ENCODE measurements at regions not wholly inside any gene's neighbourhood (a gene's known extent, or its start where the extent isn't known, plus 50 kb on each side); places are given as distances from the start of the nearest gene placed in this dataset.
A peak's percentile ranks its signal among the peaks of the same experiment; 100 is the strongest.

DNA sequence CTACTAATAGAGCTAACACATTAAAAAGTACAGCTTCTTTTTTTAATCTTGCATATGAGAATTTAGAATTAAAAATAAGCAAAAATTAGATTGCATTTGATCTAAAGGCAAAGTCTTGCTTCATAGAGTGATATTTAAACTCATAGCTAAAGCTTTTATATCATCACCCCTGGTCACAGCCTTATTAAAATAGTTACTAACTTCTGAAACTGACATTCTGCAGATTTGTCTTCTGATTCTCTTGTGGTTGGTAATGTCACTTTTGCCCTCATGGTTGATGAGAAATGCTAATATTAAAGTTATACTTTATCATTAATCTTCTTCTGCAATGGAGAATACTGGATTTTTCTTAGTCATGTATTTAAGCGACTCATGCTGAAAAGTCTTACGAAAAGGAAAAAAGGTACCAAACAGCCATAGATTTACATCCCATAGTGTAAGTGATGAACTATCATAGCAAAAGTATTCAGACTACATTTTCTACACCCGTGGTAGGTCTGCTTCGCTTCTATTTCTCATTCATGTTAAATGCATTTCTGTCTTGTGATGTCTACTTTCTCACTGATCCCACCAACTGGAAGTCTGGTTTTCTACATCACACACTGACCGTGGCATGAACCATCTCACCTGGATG is 330.5 kb upstream of the B3GALT2 start:
- DNase-seq, result no peak

DNA sequence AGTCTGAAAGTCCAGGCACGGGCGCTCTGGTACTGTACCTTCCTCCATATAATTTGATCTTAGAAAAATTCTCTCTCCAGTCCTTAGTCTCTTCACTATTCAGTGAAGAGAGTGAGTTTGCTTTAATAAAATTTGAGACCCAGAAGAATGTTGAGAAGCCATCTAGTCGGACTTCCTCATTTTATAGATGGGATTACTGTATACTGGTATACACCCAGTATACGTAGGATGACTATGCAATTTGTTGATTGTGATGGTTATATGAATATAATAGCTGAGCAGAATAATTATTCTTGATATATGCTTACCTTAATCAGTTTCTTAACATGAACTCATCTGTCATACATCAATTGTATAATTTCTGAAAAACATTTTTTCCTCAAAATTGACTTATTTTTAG is 328.0 kb upstream of the B3GALT2 start:
- no peak for DNase-seq

- DNase-seq, result no peak
Observed at GRCh38 chr1:193513032-193513431, 326.6 kb upstream of the B3GALT2 start.

GRCh38 chr1:193504920-193505319 is 318.5 kb upstream of the B3GALT2 start:
- DNase-seq, result no peak

- DNase-seq, result no peak
Observed at GRCh38 chr1:193498088-193498655, 311.8 kb upstream of the B3GALT2 start.

GRCh38 chr1:193494368-193494767 is 308.0 kb upstream of the B3GALT2 start:
- no peak for DNase-seq

DNA sequence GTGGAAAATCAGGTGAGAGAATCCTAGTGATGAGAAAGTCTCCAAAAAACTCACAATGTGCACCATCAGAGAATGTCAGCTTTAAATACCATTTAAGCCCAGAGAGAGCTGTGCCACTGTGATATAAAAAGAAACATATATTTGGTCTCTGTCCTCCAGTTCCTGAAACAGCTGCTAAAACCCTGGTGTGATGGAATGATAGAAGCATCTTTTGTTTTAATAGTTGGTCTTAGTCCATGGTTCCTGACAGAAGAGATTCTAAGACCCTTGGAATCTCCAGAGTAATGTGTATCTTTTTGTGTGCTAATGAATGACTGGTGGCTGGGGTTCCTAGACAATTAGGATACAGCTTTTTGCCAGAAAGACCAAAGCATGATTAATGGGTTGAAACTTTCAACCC is 302.8 kb upstream of the B3GALT2 start:
- no peak for DNase-seq

DNA sequence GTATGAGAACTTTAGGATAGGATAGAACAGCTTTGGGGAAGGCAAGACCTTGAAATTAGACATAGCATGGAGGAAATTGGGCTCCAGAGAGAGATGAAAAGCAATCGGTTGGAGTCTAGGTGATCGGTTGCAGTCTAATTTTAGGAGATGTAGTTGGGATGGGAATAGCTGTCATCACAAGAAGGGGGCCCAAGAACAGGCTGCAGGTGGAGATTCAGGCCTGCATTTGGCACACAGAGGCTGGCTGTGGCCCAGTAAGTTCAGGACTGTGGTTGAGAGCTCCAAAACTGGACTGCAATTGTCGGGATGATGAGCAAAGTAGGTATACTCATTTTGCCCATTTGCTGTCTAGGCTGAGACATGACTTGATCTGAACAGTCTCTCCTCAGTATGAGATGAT is 301.3 kb upstream of the B3GALT2 start:
- no peak for DNase-seq

GRCh38 chr1:193486671-193487229 is 300.3 kb upstream of the B3GALT2 start:
- peak in 1 of 5 donors; percentile 43 for DNase-seq

DNA sequence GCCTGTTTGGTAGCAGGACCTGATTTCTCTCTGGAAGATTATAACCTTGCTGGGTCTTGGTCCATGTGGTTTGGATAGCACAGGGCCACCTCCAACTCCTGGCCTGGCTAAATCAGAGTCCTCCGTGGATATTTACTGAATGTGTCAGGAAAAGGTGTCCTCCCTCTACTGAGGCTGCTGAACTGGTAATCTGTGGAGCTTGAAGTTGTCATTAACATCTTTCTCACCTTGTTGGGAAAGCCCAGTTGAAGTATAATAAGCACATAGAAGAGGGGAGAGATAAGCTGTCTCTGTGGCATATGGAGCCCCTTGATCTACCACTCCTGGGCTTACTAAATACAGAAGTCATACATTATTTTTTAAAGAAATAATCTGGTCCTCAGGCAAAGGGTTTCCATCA is 294.3 kb upstream of the B3GALT2 start:
- DNase-seq, result no peak

DNA sequence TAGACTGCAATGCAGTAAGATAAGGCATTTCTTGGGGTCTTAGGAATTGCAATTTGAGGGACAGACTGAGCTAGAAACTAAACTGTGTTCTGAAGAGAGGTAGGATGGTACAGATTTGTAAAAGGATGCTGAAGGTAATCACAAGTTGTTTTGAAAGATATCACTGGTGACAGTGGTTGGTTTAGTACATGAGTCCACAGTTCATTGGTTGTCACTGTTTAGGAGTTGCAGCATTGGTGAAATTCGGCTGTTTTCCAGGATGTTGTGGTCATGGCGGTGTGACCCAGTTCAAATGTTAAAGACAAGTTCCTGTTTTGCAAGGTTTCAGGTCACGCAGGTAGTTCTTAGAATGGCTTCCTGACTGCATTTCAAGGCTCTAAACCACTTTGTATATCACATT is 292.8 kb upstream of the B3GALT2 start:
- DNase-seq, result peak; percentile 32 to 98 (median 62)

GRCh38 chr1:193476748-193477147 is 290.3 kb upstream of the B3GALT2 start:
- DNase-seq, result no peak

DNA sequence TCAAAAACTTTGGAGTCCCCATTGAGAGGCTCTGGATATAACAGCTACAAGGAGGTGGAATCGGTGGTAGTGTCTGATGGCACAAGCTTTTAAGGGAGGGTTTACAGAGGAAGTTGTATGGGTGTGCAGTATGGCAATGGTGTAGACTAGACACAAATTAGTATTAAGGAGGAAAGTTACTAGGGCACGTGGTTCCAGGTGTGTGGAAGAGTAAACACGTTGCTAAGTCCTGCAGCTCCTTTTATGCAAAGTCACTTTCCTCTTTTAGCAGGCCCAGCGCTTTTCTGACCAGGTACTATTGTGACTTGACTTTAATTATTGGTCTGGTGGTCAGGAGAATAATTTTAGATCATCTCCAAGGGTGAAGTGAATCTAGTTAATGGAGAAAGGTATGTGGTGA is 287.5 kb upstream of the B3GALT2 start:
- no peak for DNase-seq

DNA sequence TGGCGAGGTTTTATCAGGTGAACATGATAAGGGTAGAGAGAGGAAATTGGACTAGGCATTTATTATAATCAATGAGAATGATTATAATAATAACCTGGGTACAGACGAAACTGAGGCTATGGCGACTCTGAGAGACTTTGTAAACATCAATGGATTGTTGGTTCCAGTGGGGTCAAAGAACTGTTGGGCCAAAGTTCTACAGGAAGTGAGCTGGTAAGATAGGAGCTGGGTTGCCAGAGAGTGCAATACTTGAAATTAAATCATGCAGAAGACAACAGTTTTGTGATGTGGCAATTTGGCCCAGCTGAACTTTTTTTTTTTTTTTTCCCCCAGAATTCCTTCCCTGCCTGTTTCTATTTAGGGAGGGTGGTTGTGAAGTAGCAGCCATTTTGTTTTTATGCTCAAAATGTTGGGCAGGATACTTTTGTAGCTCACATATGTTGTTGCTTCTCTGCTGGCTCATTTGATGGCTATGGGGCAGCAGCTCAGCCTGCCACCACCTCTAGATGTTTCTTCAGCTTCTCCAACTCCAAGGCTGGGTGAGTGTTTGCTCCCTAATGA is 286.5 kb upstream of the B3GALT2 start:
- DNase-seq, result no peak

DNA sequence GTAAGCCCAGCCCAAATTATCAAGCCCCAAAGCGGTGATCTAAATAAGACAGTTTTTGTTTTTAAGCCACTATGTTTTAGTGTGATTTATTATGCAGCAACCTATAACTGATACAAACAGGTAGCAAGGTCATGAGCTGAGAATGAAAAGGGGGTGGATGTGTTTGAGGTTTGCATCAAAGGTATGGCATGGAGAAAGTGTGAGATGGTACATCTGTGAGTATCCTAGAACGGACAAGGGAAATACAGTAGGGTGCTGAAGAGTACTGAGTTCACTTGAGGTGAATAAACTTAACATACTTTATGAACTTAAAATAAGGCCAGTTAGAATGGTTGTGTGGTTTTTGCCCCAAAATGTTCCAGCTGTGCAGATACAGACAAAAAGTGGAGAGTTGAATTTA is 286.0 kb upstream of the B3GALT2 start:
- DNase-seq, result no peak

DNA sequence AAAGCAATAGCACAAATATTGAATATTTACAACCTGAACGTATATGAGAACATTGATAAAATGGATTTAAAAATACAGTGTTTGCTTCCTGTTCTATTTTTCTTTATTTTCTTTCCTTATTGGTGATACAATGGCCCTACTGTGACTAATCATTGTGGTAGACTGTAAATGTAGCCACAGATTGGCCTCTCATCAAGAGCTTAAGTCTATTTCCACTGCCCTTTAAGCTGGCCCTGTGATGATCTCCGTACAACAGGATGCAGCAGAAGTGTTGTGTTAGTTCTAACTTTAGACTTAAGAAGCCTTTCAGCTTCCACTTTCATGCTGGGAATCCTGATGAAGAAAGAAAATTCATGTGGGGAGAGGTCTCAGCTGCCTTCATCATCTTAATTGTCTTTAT is 285.6 kb upstream of the B3GALT2 start:
- DNase-seq, result no peak

- no peak for DNase-seq
Observed at GRCh38 chr1:193463326-193463932, 277.0 kb upstream of the B3GALT2 start.

DNA sequence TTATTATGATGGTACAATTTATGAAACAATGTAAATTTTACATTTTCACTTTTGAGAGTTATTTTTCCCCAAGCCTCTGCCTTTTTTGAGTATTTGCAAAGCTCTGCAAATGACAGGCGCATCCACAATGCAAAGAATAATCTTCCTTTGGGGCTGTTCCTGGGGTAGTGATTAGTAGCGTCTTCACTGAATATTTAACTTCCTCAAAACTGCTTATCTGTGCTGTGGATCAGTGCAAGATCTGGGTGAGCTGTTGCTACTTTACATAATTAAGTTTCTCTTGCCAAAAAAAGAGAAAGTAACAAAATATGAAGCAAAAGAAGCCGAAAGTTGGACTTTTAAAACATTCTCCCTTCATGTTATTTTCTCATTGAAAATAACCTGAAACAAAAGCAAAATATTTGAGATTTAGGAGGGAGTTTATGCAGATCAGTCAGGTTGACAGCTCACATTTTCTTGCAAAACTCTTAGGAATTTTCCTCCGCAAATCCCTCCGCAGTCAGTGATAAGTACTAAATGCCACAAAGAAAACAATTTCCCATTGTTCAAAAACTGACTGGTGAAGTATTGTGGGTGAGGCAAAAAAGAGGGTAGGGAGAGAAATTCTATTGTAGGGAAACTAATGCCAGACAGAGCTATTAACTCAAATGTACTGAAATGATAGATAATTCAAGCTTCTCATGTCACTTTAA is 276.4 kb upstream of the B3GALT2 start:
- DNase-seq, result no peak

GRCh38 chr1:193458628-193459027 is 272.2 kb upstream of the B3GALT2 start:
- peak in 1 of 5 donors; percentile 79 for DNase-seq

DNA sequence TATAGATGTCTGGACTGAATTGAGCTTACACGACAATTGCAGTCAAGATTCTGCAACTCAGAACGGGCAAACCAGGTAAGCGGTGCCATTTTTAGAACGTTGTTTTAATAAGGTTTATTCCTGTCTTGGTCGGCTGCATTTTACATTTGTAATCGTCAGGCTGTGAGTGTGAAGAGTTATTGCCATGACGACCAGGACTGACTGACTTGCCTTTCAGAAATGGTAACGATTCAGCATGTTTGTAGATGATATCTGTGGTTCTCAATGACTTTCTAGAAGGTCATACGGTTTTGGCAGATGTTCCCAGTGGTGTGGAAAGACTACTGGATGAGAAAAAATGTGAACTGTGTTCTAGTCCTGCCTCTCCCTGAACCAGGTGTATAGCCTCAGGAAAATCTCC is 271.3 kb upstream of the B3GALT2 start:
- DNase-seq, result no peak

DNA sequence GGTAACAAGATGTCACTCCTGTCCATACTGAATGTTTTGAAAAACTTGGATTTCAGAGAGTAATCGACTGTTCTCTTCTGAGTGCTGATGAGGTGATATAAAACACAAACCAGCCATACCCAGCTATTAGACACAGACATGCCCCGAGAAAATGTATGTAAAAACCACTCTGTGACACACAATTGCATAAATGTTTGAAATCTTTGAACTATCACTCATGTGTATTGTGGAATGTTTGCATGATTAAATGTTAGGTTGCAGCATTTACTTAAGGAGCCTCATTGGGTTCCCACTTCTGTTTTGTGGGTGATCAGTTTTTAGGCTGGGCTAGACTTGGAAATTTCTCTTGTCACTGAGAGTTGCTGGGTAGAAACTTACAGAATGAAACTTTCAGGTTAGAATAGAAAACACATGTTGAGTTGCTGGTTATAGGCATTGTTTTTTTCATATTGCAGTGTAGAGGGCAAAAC is 270.4 kb upstream of the B3GALT2 start:
- no peak for DNase-seq

- DNase-seq, result no peak
Observed at GRCh38 chr1:193451606-193452005, 265.2 kb upstream of the B3GALT2 start.

DNA sequence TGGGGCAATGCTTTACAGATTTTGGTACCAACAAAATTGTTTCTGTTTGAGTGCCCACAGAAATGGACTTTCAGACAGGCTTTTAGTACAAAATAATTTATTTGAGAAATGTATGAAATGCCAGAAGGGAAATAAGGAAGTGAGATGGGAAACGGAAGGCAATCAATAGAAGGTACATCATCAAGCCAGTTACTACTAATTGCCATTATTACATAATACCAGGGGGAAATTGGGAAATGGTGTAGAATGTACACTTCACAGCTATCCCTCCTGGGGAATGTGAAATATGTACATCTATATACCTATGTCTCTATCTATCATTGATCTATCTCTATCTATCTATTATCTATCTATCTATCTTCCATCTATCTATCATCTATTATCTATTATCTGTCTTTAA is 264.6 kb upstream of the B3GALT2 start:
- no peak for DNase-seq
